Eye (tissue), 1 donor: ENCODE measurements at regions not wholly inside any gene's neighbourhood (a gene's known extent, or its start where the extent isn't known, plus 50 kb on each side); places are given as distances from the start of the nearest gene placed in this dataset.

Experiments used
- DNase-seq: peaks from one replicate; pipeline ENCODE4 v3.0.0-alpha.2; 2015

DNA sequence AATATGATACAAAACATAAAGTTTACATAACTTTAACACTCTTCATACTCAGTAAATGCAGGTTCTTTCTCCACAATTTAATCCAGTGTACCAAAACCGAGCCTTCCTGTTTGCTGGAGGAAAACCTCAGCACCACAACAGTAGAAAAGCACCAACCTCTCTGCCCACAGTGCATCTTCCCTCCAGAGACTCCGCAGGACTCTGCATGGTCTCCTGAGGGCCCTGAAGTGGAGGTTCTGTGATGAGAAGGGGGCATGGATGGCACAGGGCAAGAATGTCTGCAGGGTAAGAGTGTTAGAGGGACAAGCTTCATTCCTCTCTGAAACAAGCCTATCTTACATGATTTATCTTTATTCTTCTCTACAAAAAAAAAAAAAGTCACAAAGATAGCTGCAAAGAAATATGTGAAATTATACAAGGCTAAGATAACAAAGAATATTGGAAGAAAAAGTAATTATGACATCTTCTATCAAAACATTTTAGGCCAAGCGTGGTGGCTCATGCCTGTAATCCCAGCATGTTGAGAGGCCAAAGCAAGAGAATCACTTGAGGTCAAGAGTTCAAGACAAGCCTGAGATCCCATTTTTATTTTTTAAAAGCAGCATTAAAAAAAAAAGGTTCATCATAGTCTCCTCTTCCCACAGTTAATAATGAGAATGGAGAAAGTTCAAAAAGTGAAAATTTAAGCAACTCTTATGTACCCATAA lies 102.0 kb downstream of the VPREB1 start:
- DNase-seq: no peak

DNA sequence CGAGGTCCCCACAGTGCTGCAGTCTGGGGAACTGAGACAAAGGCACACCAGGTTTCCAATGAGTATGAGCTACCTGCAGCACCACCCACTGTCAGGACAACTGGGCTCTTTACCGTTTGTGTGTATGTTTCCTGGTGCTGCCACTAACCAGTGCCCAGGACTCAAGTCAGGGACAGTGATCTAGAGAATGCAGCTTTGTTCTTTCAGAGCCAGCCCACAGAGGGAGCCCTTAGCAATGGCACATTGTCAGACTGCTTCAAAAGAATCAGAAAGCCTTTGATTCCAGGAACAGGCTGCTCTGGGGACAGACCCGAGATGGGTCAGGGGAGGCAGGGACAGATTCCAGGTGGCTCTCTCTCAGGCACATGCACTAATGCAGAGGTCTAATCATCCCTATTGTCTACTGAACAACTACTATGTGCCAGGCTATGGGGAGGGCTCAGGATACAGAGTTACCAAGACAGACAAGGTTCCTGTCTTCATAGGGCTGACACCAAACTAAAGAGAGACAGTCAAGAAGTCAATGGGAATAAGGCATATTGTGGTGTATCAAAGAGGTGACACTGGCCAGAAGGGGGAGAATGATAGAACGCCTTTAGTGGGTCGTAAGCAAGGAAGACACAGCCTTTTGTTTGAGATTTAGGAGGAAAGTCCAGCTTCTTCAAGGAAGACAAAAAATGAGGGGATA lies 103.7 kb downstream of the VPREB1 start:
- peak; percentile 47 for DNase-seq

- DNase-seq: no peak
These were observed 104.3 kb downstream of the VPREB1 start for GRCh38 chr22:22348815-22349454.

DNA sequence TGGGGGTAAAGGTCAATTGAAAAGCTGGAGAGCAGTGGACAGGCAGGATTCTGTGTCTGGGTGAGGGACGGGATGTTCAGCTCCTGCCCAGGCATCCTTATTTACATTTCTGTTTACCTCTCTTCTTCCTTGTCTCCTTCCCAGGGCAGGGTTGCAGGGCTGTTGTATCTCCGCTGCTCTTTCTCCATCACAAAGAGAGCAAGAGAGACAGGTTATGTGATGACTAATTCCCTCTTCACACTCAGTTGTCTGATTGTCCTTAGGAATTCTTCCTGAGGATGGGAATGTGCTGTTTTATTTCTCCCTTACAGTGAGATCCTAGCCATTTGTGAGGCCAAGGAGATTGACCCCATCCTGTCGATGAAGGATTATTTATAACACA lies 104.9 kb downstream of the VPREB1 start:
- DNase-seq: no peak

DNA sequence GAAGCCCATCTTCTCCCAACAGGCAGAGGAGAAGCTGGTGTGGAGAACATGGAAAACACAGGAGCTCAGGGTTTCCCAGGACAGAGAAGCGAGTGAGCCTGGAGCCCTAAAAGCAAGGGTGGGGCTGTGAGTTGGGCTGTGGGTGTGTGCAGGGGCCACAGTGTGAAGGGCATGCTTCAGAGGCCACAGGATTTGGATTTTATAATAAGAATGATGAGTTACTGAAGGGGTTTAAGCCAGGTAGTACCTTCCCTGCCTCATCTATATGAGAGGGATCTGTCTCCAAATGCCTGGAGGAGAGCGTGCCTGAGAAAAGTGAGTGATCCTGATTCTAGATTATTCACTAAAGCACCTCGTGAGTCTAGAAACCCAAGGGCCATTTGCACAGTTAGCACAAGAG lies 106.8 kb downstream of the VPREB1 start:
- DNase-seq: no peak

DNA sequence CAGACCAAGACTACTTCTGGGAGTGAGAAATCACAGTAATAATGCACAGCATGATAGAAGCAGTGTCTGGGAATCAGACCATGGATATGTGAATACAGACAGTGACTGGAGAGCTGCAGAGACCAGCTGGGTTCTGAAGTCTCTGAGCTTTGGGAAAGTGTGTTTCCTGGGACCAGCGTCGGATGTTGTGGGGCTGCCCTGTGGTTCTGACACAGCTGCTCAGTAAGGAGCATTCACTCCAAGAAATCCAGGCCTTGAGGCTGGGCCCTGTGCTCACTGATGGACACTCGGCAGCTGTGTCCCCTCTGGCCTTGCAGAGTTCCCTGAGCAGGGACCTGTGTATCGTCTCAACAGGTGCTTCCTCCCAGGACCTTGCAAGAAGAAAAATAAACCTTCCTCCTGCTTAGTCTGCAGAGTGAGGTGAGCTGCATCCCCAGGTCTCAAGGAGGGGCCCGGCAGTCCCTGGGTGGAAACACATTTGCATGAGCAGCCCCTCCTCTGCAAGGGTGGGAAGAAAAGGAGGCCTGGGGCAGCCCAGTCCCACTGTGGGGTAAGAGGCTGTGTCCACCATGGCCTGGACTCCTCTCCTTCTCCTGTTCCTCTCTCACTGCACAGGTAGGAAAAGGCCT lies 107.9 kb downstream of the VPREB1 start:
- DNase-seq: no peak

DNA sequence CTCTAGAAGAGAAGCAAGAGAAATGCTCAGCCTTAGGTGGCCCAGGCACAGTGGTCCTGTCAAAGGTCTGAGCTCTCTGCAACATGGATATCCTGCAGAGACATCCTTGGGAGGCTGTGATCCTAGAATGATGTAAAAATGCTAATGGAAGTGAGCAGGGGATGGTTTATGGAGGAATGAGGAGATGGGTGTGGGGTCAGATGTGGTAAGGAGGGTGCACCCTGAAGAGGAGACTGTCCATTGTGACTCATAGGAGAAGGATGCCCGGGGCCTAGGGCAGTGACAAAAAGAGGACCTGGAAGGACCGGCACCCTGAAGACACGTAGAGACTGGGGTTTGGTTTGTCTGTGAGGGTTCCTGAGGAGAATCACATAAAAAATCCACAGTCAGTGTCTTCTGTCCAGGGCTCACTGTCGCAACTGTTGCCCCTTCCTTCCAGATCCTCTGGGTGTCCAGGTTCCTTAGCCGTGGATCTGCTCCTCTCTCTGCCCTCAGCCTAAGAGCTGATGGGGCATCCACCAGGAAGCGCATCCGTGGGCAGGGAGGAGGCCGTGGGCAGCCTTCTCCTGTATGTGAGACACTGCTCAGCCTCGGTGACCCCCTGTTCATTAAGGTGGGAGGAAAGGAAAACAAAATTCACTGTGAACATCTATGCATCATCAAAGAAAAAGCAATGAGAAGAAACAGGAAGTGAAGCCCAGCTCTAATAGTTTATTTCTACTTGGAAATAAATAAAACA lies 110.7 kb downstream of the VPREB1 start:
- DNase-seq: no peak

GRCh38 chr22:22357024-22357883 lies 112.7 kb downstream of the VPREB1 start:
- peak; percentile 92 for DNase-seq

DNA sequence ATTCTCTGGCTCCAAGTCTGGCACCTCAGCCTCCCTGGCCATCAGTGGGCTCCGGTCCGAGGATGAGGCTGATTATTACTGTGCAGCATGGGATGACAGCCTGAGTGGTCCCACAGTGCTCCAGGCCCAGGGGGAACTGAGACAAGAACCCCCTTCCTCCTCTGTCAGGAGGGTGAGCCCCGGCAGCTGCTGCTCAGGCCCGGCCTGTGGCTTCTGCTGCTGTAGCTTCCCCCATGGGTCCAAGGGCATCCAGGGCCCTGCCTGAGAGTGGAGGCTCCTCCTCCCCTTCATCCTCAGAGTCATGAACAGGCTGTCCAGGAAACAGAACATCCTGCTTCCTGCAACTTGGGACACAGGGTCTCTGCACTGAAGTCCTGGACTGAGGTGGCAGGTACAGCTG lies 113.6 kb downstream of the VPREB1 start:
- no peak for DNase-seq

GRCh38 chr22:22358686-22359085 lies 114.1 kb downstream of the VPREB1 start:
- no peak for DNase-seq

DNA sequence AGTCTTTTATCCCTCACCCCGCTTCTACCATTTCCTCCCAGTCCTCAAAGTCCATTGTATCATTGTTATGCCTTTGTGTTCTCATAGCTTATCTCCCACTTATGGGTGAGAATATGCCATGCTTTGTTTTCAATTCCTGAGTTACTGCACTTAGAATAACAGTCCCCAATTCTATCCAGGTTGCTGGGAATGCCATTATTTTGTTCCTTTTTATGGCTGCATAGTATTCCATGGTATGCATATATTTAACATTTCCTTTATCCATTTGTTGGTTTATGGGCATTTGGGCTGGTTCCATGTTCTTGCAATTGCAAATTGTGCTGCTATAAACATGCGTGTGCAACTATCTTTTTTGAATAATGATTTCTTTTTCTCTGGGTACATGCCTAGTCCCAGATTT lies 114.9 kb downstream of the VPREB1 start:
- DNase-seq: no peak

- no peak for DNase-seq
These were observed 115.4 kb downstream of the VPREB1 start for GRCh38 chr22:22360014-22360413.

- DNase-seq: no peak
These were observed 117.7 kb downstream of the VPREB1 start for GRCh38 chr22:22362311-22362710.

- DNase-seq: no peak
These were observed 118.3 kb downstream of the VPREB1 start for GRCh38 chr22:22362936-22363335.

DNA sequence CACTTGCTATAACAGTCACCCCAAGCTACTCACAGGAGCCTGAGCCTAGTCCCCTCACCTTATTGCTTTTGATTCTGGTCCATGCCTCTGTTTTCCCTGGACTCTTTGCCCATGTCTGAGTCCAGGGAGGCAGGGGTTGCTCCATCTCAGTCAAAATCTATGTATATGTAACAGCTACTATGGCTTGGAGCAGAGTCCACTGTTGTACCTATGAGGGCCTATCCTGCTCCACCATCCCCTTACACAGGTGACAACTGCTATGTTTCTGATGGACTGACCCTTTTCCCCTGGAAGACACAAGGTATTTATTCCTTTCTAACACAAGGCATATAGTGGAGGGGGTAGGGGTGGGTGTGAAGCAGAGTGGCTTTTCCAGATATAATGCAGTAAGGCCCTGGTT lies 119.6 kb downstream of the VPREB1 start:
- no peak for DNase-seq

DNA sequence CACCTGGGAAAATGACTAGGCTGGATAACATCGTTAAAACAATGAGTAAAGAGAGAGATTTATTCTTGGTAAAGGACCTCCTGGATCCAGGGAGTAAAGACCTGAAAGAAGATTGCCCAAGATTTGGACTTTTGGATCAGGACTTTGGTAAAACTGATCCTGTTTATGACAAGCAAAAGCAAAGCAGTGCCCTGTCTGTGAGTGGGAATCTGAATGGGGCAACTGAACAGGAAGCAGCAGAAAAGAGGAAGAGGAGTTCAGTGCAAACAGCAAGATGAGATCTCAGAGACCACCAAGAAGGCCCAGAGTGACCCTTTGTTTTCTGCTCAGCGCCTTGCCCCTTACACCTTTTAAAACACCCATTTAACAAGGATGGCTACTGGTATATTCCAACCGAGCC lies 122.0 kb downstream of the VPREB1 start:
- DNase-seq: no peak

DNA sequence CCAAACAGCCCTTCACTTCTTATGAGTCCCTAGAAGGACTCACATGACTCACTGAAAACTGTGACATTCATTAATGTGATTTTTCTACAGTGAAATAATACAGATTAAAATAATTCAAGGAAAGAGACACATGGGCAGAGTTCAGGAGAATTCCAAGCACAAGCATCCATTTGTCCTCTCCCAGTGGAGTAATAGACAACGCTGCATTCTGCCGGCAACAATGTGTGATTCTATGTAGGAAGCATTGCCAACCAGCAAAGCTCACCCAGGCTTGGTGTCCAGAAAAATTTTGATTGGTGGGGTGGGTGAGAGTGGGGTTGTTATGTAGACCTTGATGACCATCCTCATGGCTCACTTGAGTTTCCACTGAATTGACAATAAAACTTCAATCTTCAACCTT lies 123.9 kb downstream of the VPREB1 start:
- no peak for DNase-seq

GRCh38 chr22:22369219-22369963 lies 124.8 kb downstream of the VPREB1 start:
- peak; percentile 91 for DNase-seq

DNA sequence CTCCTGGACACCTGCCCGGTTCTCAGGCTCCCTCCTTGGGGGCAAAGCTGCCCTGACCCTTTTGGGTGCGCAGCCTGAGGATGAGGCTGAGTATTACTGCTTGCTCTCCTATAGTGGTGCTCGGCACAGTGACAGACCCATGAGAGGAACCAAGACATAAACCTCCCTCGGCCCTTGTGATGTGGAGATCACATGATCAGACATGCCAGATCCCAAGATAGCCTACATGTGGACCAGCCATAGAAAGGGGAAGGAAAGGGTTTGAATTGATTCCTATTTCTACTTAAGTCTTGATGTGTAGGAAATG lies 125.3 kb downstream of the VPREB1 start:
- peak; percentile 45 for DNase-seq

DNA sequence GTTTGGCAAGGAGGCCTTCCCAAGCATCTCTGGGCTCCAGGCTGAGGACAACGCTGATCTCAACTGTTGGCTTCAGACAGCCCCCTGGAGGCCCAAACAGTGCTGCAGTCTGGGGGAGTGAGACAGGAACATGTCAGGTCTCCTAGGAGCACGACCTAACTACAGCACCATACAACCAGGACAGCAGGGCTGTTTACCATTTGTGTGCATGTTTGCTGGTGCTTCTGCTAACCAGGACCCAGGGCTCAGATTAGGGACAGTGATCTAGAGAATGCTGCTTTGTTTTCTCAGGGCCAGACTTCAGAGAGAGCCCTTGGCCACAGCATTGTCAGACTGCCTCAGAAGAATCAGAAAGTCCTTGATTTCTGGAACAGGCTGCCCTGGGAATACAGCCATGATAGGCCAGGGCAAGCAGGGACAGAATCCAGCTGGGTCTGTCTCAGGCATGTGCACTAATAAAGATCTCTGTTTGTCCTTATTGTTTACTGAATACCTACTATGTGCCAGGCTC lies 126.5 kb downstream of the VPREB1 start:
- DNase-seq: no peak

DNA sequence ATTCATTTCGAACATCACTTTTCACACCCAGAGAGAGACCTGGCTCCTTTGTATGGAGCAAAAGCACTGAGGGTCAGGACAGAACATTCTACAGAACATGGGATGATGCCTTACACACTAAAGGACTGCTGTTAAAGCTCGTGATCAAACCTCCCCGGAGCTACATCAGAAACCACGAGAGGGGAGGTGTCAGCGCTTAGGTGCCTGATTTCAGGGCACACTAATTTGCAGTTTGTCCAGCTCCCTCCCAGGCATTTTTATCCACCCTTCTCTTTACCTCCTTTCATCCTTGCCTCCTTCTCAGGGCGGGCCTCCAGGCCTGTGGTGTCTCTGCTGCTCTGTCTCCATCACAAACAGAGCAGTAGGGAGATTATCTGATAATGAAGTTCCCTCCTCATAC lies 127.5 kb downstream of the VPREB1 start:
- DNase-seq: no peak
